HCT116 (cell line): ENCODE measurements at regions not wholly inside any gene's neighbourhood (a gene's known extent, or its start where the extent isn't known, plus 50 kb on each side); places are given as distances from the start of the nearest gene placed in this dataset.

ENCODE experiments used
- ATAC-seq: fragments of 200-7000 bp; cut with Tn5 transposase; 2 replicates; pipeline ENCODE4 v1.9.1; 2020; ENCODE audit warnings: mild to moderate bottlenecking, moderate library complexity
- BruUV-seq: library from RNA; stranded (reverse); fragments of 400-500 nt; replicated peaks from 2 replicates; lab custom pipeline; 2021; lab: Mats Ljungman, UMichigan
- CTCF ChIA-PET: fragments of 300-600 bp; sonication (Branson Sonifier 250); formaldehyde crosslinking; loops from one replicate; lab custom pipeline; 2021; ENCODE audit warnings: antibody characterized with exemption; lab: Charles Lee
- POLR2A ChIA-PET: fragments of 300-600, 350-600 bp; sonication (Branson Sonifier 250); formaldehyde crosslinking; loops from one replicate; lab custom pipeline; 2021; ENCODE audit warnings: antibody characterized with exemption; lab: Charles Lee
- RAD21 ChIA-PET, 2 experiments: fragments of 300-600 bp; sonication (Branson Sonifier 250); formaldehyde crosslinking; loops; one replicate each; lab custom pipeline; 2023; ENCODE audit warnings: low total read pairs in 2 of 2; ENCODE audit not compliant: uncharacterized antibody in 2 of 2, unreplicated experiment in 2 of 2, low non-redundant PET in 1 of 2; lab: Charles Lee
- DNase-seq: peaks from one replicate; pipeline ENCODE4 v3.0.0-alpha.2; 2010; ENCODE audit warnings: low read depth, low spot score
- H2AFZ ChIP-seq: fragments of 200-600 bp; shearing (Covaris generic), sonication (generic); 2 replicates; pipeline ENCODE4 v1.6.1; 2017; ENCODE audit warnings: low read depth, mixed run types, mixed read lengths, antibody characterized with exemption, low read length; ENCODE audit not compliant: poor library complexity, severe bottlenecking
- H3K27ac ChIP-seq: 2 replicates; pipeline ENCODE4 v1.5.1; 2012; ENCODE audit warnings: low read depth, low read length
- H3K27me3 ChIP-seq: fragments of 200-600 bp; sonication (generic); 2 replicates; pipeline ENCODE4 v1.6.1; 2016; ENCODE audit warnings: mixed run types, low read length, mixed read lengths; ENCODE audit not compliant: insufficient read depth
- H3K36me3 ChIP-seq, 2 experiments: fragments of 200-500 bp in 1 of 2; fragments of 200-600 bp in 1 of 2; sonication (Bioruptor generic) in 1 of 2; sonication (generic) in 1 of 2; 2 replicates each; pipeline versions ENCODE4 v1.5.1 to v1.6.1; 2014 to 2016; ENCODE audit warnings: low read length in 2 of 2, inconsistent platforms in 1 of 2, mixed read lengths in 1 of 2, mixed run types in 1 of 2; ENCODE audit not compliant: insufficient read depth in 2 of 2, control insufficient read depth in 1 of 2
- H3K4me1 ChIP-seq, 2 experiments: fragments of 200-600 bp in 1 of 2; sonication (generic) in 1 of 2; 2 replicates each; pipeline versions ENCODE4 v1.5.1 to v1.6.1; 2012 to 2017; ENCODE audit warnings: low read length in 2 of 2, inconsistent platforms in 1 of 2, mild to moderate bottlenecking in 1 of 2, mixed read lengths in 1 of 2, mixed run types in 1 of 2, moderate library complexity in 1 of 2; ENCODE audit not compliant: insufficient read depth in 2 of 2, control insufficient read depth in 1 of 2
- H3K4me2 ChIP-seq: fragments of 200-600 bp; sonication (generic); 2 replicates; pipeline ENCODE4 v1.6.1; 2017; ENCODE audit warnings: mixed run types, low read length, mixed read lengths
- H3K4me3 ChIP-seq, 2 experiments: fragments of 200-600 bp in 1 of 2; sonication (generic) in 1 of 2; replicated peaks in 1 of 2; 2 replicates each; pipeline ENCODE4 v1.5.1; 2011 to 2016; ENCODE audit warnings: low read length in 2 of 2, control low read depth in 1 of 2, low read depth in 1 of 2, mild to moderate bottlenecking in 1 of 2, mixed read lengths in 1 of 2, mixed run types in 1 of 2
- H3K79me2 ChIP-seq: fragments of 200-600 bp; sonication (generic); 2 replicates; pipeline ENCODE4 v1.6.1; 2017; ENCODE audit warnings: mild to moderate bottlenecking, mixed run types, low read length, moderate library complexity, mixed read lengths; ENCODE audit not compliant: insufficient read depth
- H3K9ac ChIP-seq: fragments of 200-600 bp; sonication (generic); 2 replicates; pipeline ENCODE4 v1.6.1; 2016; ENCODE audit warnings: low read length, mixed read lengths
- H3K9me2 ChIP-seq: fragments of 200-600 bp; sonication (generic), shearing (Covaris generic); 2 replicates; pipeline ENCODE4 v1.6.1; 2017; ENCODE audit warnings: mixed run types, mild to moderate bottlenecking, moderate library complexity; ENCODE audit not compliant: insufficient read depth
- H3K9me3 ChIP-seq, 2 experiments: fragments of 200-500 bp in 1 of 2; fragments of 200-600 bp in 1 of 2; sonication (Bioruptor generic) in 1 of 2; sonication (generic) in 1 of 2; 2 replicates each; pipeline ENCODE4 v1.6.1; 2014 to 2017; ENCODE audit warnings: low read length in 2 of 2, mixed read lengths in 2 of 2, inconsistent platforms in 1 of 2, low read depth in 1 of 2, mild to moderate bottlenecking in 1 of 2, mixed run types in 1 of 2, moderate library complexity in 1 of 2; ENCODE audit not compliant: control insufficient read depth in 1 of 2, insufficient read depth in 1 of 2
- H4K20me1 ChIP-seq: fragments of 200-600 bp; sonication (generic), shearing (Covaris generic); 2 replicates; pipeline ENCODE4 v1.6.1; 2017; ENCODE audit warnings: mixed run types, mild to moderate bottlenecking, moderate library complexity; ENCODE audit not compliant: insufficient read depth
- ATF3 ChIP-seq: IDR thresholded peaks from 2 replicates; pipeline ENCODE4 v1.6.1; 2012
- CBX3 ChIP-seq: IDR thresholded peaks from 2 replicates; pipeline ENCODE4 v1.6.1; 2012; ENCODE audit warnings: low read depth
- CEBPB ChIP-seq: IDR thresholded peaks from 2 replicates; pipeline ENCODE4 v1.6.1; 2012; ENCODE audit warnings: low read depth
- CTCF ChIP-seq, 3 experiments: fragments of 200-600 bp in 1 of 3; sonication (generic) in 1 of 3; IDR thresholded peaks in 2 of 3; conservative IDR thresholded peaks in 1 of 3; 2 replicates each; pipeline ENCODE4 v1.5.1; 2012 to 2017; ENCODE audit warnings: low read depth in 2 of 3, low read length in 2 of 3, antibody characterized with exemption in 1 of 3, borderline replicate concordance in 1 of 3, control low read depth in 1 of 3, mild to moderate bottlenecking in 1 of 3, mixed read lengths in 1 of 3, mixed run types in 1 of 3, moderate library complexity in 1 of 3; ENCODE audit not compliant: insufficient read depth in 1 of 3
- EGR1 ChIP-seq: IDR thresholded peaks from 2 replicates; pipeline ENCODE4 v1.6.1; 2012; ENCODE audit warnings: low read depth
- EZH2 ChIP-seq: fragments of 200-600 bp; sonication (generic); IDR thresholded peaks from 2 replicates; pipeline ENCODE4 v1.6.1; 2017; ENCODE audit warnings: antibody characterized with exemption, mixed run types
- EZH2phosphoT487 ChIP-seq: fragments of 200-600 bp; IDR thresholded peaks from 2 replicates; pipeline ENCODE4 v1.6.1; 2018; ENCODE audit warnings: antibody characterized with exemption, borderline replicate concordance
- FOSL1 ChIP-seq: IDR thresholded peaks from 2 replicates; pipeline ENCODE4 v1.6.1; 2012; ENCODE audit warnings: low read depth
- MAX ChIP-seq: IDR thresholded peaks from 2 replicates; pipeline ENCODE4 v1.6.1; 2012
- POLR2A ChIP-seq: IDR thresholded peaks from 2 replicates; pipeline ENCODE4 v1.7.0; 2011; ENCODE audit warnings: borderline replicate concordance; ENCODE audit not compliant: insufficient read depth, insufficient read length; ENCODE audit errors: extremely low read depth
- RAD21 ChIP-seq: IDR thresholded peaks from 2 replicates; pipeline ENCODE4 v1.6.1; 2012; ENCODE audit warnings: low read depth, mild to moderate bottlenecking
- REST ChIP-seq: IDR thresholded peaks from 2 replicates; pipeline ENCODE4 v1.6.1; 2012; ENCODE audit warnings: low read depth
- SP1 ChIP-seq: IDR thresholded peaks from 2 replicates; pipeline ENCODE4 v1.6.1; 2012; ENCODE audit warnings: low read depth
- YY1 ChIP-seq: IDR thresholded peaks from 2 replicates; pipeline ENCODE4 v1.6.1; 2011; ENCODE audit warnings: low read length, low read depth, moderate library complexity, mild to moderate bottlenecking; ENCODE audit not compliant: insufficient replicate concordance; ENCODE audit errors: extremely low read depth
- ZBTB33 ChIP-seq: IDR thresholded peaks from 2 replicates; pipeline ENCODE4 v1.6.1; 2011; ENCODE audit warnings: mild to moderate bottlenecking, low read length, moderate library complexity; ENCODE audit not compliant: insufficient replicate concordance; ENCODE audit errors: extremely low read depth
- intact Hi-C: fragments of 100-400 bp; cut with micrococcal nuclease; formaldehyde crosslinking; loops from 2 replicates; pipeline ENCODE4 v1.10.0; 2022

GRCh38 chr1:213573648-213574009 lies 414.1 kb upstream of the PROX1 start (continued):
- no peak for TF ChIP-seq ZBTB33
- TF ChIP-seq, all 23 proteins: peak for 0

- H3K27ac ChIP-seq: no peak overlapping the region
- no peaks in the 10 kb centered on the region for H4K20me1 ChIP-seq
- no peak for DNase-seq
- intact Hi-C loops: no loop called here
- no TSS peak for BruUV-seq
- no peaks in the 10 kb centered on the region for H3K27me3 ChIP-seq
- H3K9ac ChIP-seq: no peak overlapping the region
- ATAC-seq: no peak
- no peaks in the 10 kb centered on the region for H3K9me3 ChIP-seq
- H3K79me2 ChIP-seq: no peaks in the 10 kb centered on the region
- ChIA-PET CTCF (no interaction called here), RAD21 (no interaction called here), POLR2A (no interaction called here)
- no peaks in the 10 kb centered on the region for H3K9me2 ChIP-seq
- no peak overlapping the region for H2AFZ ChIP-seq
- H3K36me3 ChIP-seq: no peaks in the 10 kb centered on the region
- H3K4me1 ChIP-seq: no peaks in the 10 kb centered on the region
- no peak overlapping the region for H3K4me2 ChIP-seq
- H3K4me3 ChIP-seq: no peak overlapping the region
- no peak for TF ChIP-seq CBX3
- no peak for TF ChIP-seq FOSL1
- TF ChIP-seq EZH2phosphoT487: no peak
- TF ChIP-seq MAX: no peak
- TF ChIP-seq YY1: no peak
- no peak for TF ChIP-seq CEBPB
- TF ChIP-seq CTCF (IDR thresholded peaks at IDR 0.05 in 2 of 3, conservative IDR thresholded peaks at IDR 0.05 in 1 of 3; ENCODE audit: borderline replicate concordance in 1 of 3, insufficient read depth in 1 of 3, low read depth in 2 of 3, low read length in 2 of 3): no peak
- no peak for TF ChIP-seq SP1
- TF ChIP-seq RAD21: no peak
- no peak for TF ChIP-seq POLR2A
- no peak for TF ChIP-seq ATF3
- no peak for TF ChIP-seq EGR1
- no peak for TF ChIP-seq ZBTB33
- no peak for TF ChIP-seq REST
- TF ChIP-seq EZH2: no peak
Observed at GRCh38 chr1:213582976-213583567, 404.7 kb upstream of the PROX1 start.
